NB4 (cell line): ENCODE measurements at regions not wholly inside any gene's neighbourhood (a gene's known extent, or its start where the extent isn't known, plus 50 kb on each side); places are given as distances from the start of the nearest gene placed in this dataset.

Experiments
- MYC ChIP-seq: IDR thresholded peaks from 2 replicates; pipeline ENCODE4 v1.6.1; 2011; ENCODE audit warnings: low read depth, low read length
- POLR2A ChIP-seq: IDR thresholded peaks from 2 replicates; pipeline ENCODE4 v1.6.1; 2011; ENCODE audit warnings: mild to moderate bottlenecking; ENCODE audit not compliant: insufficient read length; ENCODE audit errors: extremely low read depth
- TF ChIP-seq, protein P1 (sequence below): IDR thresholded peaks from one replicate; pipeline ENCODE4 v1.5.1; 2012; ENCODE audit warnings: low read depth, low read length
- TF ChIP-seq, protein P2 (sequence below): IDR thresholded peaks from 2 replicates; pipeline ENCODE4 v1.6.1; 2011; ENCODE audit warnings: low read depth, low read length

DNA sequence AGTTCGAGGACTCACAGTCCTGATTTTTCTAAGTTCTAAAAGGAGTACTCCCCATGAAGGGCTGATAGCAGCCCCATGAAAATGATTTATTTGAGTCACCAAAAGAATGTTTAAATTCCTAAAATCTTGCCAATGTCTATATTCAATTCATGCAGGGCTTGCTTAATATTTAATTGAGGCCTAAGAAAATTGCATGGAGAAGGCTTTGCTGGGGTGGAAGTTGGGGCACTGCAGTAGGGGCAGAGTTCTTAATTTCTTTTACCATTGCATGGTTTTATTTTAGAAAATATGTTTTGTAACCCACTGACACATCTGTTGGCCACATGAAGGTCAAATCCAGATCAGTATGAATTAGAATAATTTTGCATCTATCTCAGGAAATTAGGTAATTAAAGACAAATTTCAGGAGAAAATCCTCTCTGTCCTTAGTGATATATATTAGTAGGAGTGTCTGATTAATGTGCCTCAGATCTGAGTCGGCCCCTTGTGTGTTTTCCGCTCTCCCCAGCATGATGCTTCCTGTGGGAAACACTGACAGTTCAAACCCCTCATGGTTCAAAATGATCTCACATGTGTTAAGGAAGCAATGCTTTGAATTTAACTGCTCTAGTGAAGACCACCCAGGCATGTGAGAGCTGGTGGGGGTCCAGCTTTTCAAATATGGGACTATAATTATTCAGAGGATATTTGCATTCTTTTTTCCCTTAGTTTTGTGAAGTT, 54.0 kb upstream of the EGFL6 start:
- TF ChIP-seq POLR2A = no peak
- TF ChIP-seq, protein P1, sequence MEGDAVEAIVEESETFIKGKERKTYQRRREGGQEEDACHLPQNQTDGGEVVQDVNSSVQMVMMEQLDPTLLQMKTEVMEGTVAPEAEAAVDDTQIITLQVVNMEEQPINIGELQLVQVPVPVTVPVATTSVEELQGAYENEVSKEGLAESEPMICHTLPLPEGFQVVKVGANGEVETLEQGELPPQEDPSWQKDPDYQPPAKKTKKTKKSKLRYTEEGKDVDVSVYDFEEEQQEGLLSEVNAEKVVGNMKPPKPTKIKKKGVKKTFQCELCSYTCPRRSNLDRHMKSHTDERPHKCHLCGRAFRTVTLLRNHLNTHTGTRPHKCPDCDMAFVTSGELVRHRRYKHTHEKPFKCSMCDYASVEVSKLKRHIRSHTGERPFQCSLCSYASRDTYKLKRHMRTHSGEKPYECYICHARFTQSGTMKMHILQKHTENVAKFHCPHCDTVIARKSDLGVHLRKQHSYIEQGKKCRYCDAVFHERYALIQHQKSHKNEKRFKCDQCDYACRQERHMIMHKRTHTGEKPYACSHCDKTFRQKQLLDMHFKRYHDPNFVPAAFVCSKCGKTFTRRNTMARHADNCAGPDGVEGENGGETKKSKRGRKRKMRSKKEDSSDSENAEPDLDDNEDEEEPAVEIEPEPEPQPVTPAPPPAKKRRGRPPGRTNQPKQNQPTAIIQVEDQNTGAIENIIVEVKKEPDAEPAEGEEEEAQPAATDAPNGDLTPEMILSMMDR = no peak
- TF ChIP-seq, protein P2, sequence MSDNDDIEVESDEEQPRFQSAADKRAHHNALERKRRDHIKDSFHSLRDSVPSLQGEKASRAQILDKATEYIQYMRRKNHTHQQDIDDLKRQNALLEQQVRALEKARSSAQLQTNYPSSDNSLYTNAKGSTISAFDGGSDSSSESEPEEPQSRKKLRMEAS = no peak
- no peak for TF ChIP-seq MYC
